PC-3 (cell line): ENCODE measurements at regions not wholly inside any gene's neighbourhood (a gene's known extent, or its start where the extent isn't known, plus 50 kb on each side); places are given as distances from the start of the nearest gene placed in this dataset.

Experiments
- ATAC-seq: fragments of 200-7000 bp; cut with Tn5 transposase; 2 replicates; pipeline ENCODE4 v1.9.1; 2020; ENCODE audit warnings: mild to moderate bottlenecking, moderate library complexity
- BruUV-seq: library from RNA; stranded (reverse); fragments of 400-500 nt; replicated peaks from 2 replicates; lab custom pipeline; 2021; lab: Mats Ljungman, UMichigan
- CTCF ChIA-PET: fragments of 300-600 bp; sonication (Branson Sonifier 250); formaldehyde crosslinking; loops from one replicate; lab custom pipeline; 2022; ENCODE audit warnings: antibody characterized with exemption; lab: Charles Lee
- POLR2A ChIA-PET: fragments of 300-600 bp; sonication (Branson Sonifier 250); formaldehyde crosslinking; loops from one replicate; lab custom pipeline; 2022; ENCODE audit warnings: antibody characterized with exemption; ENCODE audit not compliant: unreplicated experiment; lab: Charles Lee
- DNase-seq: peaks from one replicate; pipeline ENCODE4 v3.0.0-alpha.2; 2015
- H2AFZ ChIP-seq: fragments of 300-600 bp; sonication (generic); 2 replicates; pipeline ENCODE4 v1.6.0; 2016; ENCODE audit warnings: antibody characterized with exemption, low read length
- H3F3A ChIP-seq: fragments of 300-600 bp; sonication (generic); one replicate; pipeline ENCODE4 v1.6.0; 2017; ENCODE audit warnings: antibody characterized with exemption, low read length, control low read depth, mild to moderate bottlenecking; ENCODE audit not compliant: unreplicated experiment
- H3K27ac ChIP-seq: fragments of 300-600 bp; sonication (generic); 2 replicates; pipeline ENCODE4 v1.5.1; 2016; ENCODE audit warnings: mild to moderate bottlenecking, low read length
- H3K27me3 ChIP-seq: fragments of 300-600 bp; sonication (generic); 2 replicates; pipeline ENCODE4 v1.6.1; 2016; ENCODE audit warnings: low read length, mixed read lengths
- H3K36me3 ChIP-seq: fragments of 300-600 bp; sonication (generic); 2 replicates; pipeline ENCODE4 v1.6.1; 2016; ENCODE audit warnings: low read depth, mixed run types, low read length, mixed read lengths
- H3K4me1 ChIP-seq: fragments of 300-600 bp; sonication (generic); 2 replicates; pipeline ENCODE4 v1.5.1; 2016; ENCODE audit warnings: low read length; ENCODE audit not compliant: insufficient read depth
- H3K4me2 ChIP-seq: fragments of 300-600 bp; sonication (generic); 2 replicates; pipeline ENCODE4 v1.6.0; 2016; ENCODE audit warnings: low read length
- H3K4me3 ChIP-seq: fragments of 300-600 bp; sonication (generic); 2 replicates; pipeline ENCODE4 v1.5.1; 2016; ENCODE audit warnings: mild to moderate bottlenecking, low read length, mixed read lengths
- H3K79me2 ChIP-seq: fragments of 300-600 bp; sonication (generic); 2 replicates; pipeline ENCODE4 v1.6.1; 2017; ENCODE audit warnings: low read length, mixed read lengths
- H3K9ac ChIP-seq: fragments of 300-600 bp; sonication (generic); 2 replicates; pipeline ENCODE4 v1.6.0; 2016; ENCODE audit warnings: mild to moderate bottlenecking, low read length
- H3K9me2 ChIP-seq: fragments of 300-600 bp; sonication (generic); replicated peaks from 2 replicates; pipeline ENCODE4 v1.6.1; 2016; ENCODE audit warnings: mixed run types, low read length, mixed read lengths
- H3K9me3 ChIP-seq: fragments of 300-600 bp; sonication (generic); 2 replicates; pipeline ENCODE4 v1.6.1; 2016; ENCODE audit warnings: low read length, mixed read lengths
- H4K20me1 ChIP-seq: fragments of 300-600 bp; sonication (generic); 2 replicates; pipeline ENCODE4 v1.6.1; 2016; ENCODE audit warnings: low read length, mixed read lengths
- EZH2 ChIP-seq: fragments of 300-600 bp; sonication (generic); IDR thresholded peaks from one replicate; pipeline ENCODE4 v1.6.1; 2017; ENCODE audit warnings: antibody characterized with exemption, mild to moderate bottlenecking, low read length; ENCODE audit not compliant: unreplicated experiment
- EZH2phosphoT487 ChIP-seq: fragments of 300-600 bp; sonication (generic); IDR thresholded peaks from 2 replicates; pipeline ENCODE4 v1.6.1; 2018; ENCODE audit warnings: mild to moderate bottlenecking, antibody characterized with exemption, low read length, borderline replicate concordance
- intact Hi-C: fragments of 100-400 bp; cut with micrococcal nuclease; formaldehyde crosslinking; loops from 2 replicates; pipeline ENCODE4 v1.9.0; 2023
- TF ChIP-seq, protein P1 (sequence below): fragments of 300-600 bp; sonication (generic); conservative IDR thresholded peaks from 2 replicates; pipeline ENCODE4 v1.5.1; 2017; ENCODE audit warnings: antibody characterized with exemption, low read depth, mild to moderate bottlenecking, low read length

DNA sequence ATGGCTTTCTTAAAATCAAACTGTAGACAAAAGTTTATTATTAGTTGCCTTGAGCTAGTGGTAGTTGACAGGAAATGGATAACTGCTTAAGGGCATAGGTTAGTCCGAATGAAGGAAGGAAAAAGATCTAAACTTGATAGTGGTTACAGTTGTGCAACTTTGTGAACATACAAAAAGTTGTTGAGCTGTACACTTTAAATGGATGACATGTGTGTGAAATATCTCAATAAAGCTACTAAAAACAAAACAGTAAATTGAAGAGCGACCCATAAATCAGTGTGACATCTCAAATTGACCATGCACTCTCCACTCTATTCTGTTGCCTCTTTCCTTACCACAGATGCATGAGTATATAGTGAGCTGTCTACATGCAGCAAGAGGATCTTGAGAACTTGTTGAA lies 1757.8 kb downstream of the PCDH9 start:
- Histone ChIP-seq H3F3A (no peaks in the 10 kb centered on the region), H3K27me3 (no peaks in the 10 kb centered on the region), H3K4me3 (no peak overlapping the region), H3K9me3 (no peaks in the 10 kb centered on the region), H2AFZ (no peak overlapping the region), H3K36me3 (no peaks in the 10 kb centered on the region), H3K9ac (no peak overlapping the region), H3K79me2 (no peaks in the 10 kb centered on the region), H3K4me1 (no peaks in the 10 kb centered on the region), H3K9me2 (no peaks in the 10 kb centered on the region), H4K20me1 (no peaks in the 10 kb centered on the region), H3K4me2 (no peak overlapping the region), H3K27ac (no peak overlapping the region)
- ATAC-seq, result no peak
- peak; percentile 22 for DNase-seq
- ChIA-PET POLR2A (no interaction called here), CTCF (no interaction called here)
- TF ChIP-seq, protein P1, sequence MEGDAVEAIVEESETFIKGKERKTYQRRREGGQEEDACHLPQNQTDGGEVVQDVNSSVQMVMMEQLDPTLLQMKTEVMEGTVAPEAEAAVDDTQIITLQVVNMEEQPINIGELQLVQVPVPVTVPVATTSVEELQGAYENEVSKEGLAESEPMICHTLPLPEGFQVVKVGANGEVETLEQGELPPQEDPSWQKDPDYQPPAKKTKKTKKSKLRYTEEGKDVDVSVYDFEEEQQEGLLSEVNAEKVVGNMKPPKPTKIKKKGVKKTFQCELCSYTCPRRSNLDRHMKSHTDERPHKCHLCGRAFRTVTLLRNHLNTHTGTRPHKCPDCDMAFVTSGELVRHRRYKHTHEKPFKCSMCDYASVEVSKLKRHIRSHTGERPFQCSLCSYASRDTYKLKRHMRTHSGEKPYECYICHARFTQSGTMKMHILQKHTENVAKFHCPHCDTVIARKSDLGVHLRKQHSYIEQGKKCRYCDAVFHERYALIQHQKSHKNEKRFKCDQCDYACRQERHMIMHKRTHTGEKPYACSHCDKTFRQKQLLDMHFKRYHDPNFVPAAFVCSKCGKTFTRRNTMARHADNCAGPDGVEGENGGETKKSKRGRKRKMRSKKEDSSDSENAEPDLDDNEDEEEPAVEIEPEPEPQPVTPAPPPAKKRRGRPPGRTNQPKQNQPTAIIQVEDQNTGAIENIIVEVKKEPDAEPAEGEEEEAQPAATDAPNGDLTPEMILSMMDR, result no peak
- no peak for TF ChIP-seq EZH2phosphoT487
- TF ChIP-seq EZH2, result no peak
- intact Hi-C loops, result no loop called here
- BruUV-seq, result no TSS peak

DNA sequence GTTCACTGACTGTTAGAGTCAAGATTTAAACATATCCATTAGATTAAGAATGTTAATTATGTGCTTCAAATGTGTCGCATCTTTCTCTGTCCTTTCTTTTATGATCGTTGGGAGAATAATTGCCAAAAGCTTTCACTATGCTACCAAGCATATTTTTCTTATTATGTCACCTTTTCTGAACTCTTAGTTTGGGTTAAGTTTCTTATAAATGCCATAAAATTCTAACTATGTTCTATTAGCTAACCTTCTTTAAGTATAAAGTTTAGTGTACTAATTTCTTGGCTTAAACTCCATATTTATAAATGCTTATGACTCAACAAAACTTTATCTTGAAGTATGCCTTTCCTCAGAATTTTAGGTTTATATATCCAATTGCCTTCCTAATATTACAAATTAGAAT lies 1759.4 kb downstream of the PCDH9 start:
- H3K4me2 ChIP-seq, result no peak overlapping the region
- no TSS peak for BruUV-seq

DNA sequence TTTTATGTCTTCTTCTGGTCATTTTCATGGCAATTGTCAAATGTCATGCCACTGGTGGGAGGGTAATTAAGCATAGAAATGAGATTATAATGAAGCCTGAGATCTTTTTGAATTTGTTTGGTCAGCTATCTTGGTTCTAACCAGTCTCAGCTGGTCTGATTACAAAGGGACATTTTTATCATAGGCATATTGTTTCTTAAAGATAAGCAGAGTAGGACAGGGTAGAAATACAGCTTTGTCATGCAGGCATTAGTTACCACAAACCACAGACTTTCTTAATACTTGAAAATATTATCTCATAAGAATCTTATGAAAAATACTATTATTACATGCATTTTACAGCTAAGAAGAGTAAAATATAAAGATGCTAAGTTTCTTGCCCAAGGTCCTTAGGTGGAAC lies 1761.5 kb downstream of the PCDH9 start:
- no peaks in the 10 kb centered on the region for H3K9me2 ChIP-seq
- POLR2A ChIA-PET, result no interaction called here
- no TSS peak for BruUV-seq

More for the DNA sequence above, 1759.4 kb downstream of the PCDH9 start:
- no peaks in the 10 kb centered on the region for H3K36me3 ChIP-seq
- H3K27me3 ChIP-seq, result no peaks in the 10 kb centered on the region
- H3K79me2 ChIP-seq, result no peaks in the 10 kb centered on the region
- H3K4me3 ChIP-seq, result no peak overlapping the region
- ATAC-seq (no peak), DNase-seq (no peak)
- H3K4me1 ChIP-seq, result no peaks in the 10 kb centered on the region
- TF ChIP-seq, protein P1, result no peak
- TF ChIP-seq EZH2 (no peak), EZH2phosphoT487 (no peak)
- no peaks in the 10 kb centered on the region for H3K9me2 ChIP-seq
- no peak overlapping the region for H3K27ac ChIP-seq
- H4K20me1 ChIP-seq, result no peaks in the 10 kb centered on the region
- POLR2A ChIA-PET, result no interaction called here
- no peaks in the 10 kb centered on the region for H3F3A ChIP-seq
- intact Hi-C loops, result no loop called here
- H3K9ac ChIP-seq, result no peak overlapping the region
- no peaks in the 10 kb centered on the region for H3K9me3 ChIP-seq
- H2AFZ ChIP-seq, result no peak overlapping the region
- CTCF ChIA-PET, result no interaction called here

More for the DNA sequence above, 1761.5 kb downstream of the PCDH9 start:
- H3K27ac ChIP-seq, result no peak overlapping the region
- intact Hi-C loops, result no loop called here
- H3K4me1 ChIP-seq, result no peaks in the 10 kb centered on the region
- H3K9ac ChIP-seq, result no peak overlapping the region
- no peaks in the 10 kb centered on the region for H4K20me1 ChIP-seq
- no peaks in the 10 kb centered on the region for H3F3A ChIP-seq
- H3K4me3 ChIP-seq, result no peak overlapping the region
- no peaks in the 10 kb centered on the region for H3K36me3 ChIP-seq
- no peak for ATAC-seq
- H3K27me3 ChIP-seq, result no peaks in the 10 kb centered on the region
- no peak for DNase-seq
- H2AFZ ChIP-seq, result no peak overlapping the region
- no peaks in the 10 kb centered on the region for H3K9me3 ChIP-seq
- no peak overlapping the region for H3K4me2 ChIP-seq
- H3K79me2 ChIP-seq, result no peaks in the 10 kb centered on the region
- TF ChIP-seq, protein P1, result no peak
- no peak for TF ChIP-seq EZH2phosphoT487
- no peak for TF ChIP-seq EZH2
- CTCF ChIA-PET, result no interaction called here
